ENCODE measurements at regions not wholly inside any gene's neighbourhood (a gene's known extent, or its start where the extent isn't known, plus 50 kb on each side); places are given as distances from the start of the nearest gene placed in this dataset.

- H3K27ac ChIP-seq, result peak overlapping the region in 1 of 2 donors; percentile 13
- no peak for ATAC-seq
- DNase-seq, result no peak
- intact Hi-C loops (cut with DNase I), result no loop called here
- H3K4me3 ChIP-seq, result no peak overlapping the region
- no peaks in the 10 kb centered on the region for H3K27me3 ChIP-seq
- no peaks in the 10 kb centered on the region for H3K36me3 ChIP-seq
- TF ChIP-seq CTCF (IDR thresholded peaks at IDR 0.05), result no peak
- H3K9me3 ChIP-seq, result no peaks in the 10 kb centered on the region
- peaks cover 0 to 30% of the 10 kb centered on the region in 2 donors for H3K4me1 ChIP-seq
These were observed 54.8 kb upstream of the EDN1 start for GRCh38 chr6:12235341-12235740.

GRCh38 chr6:12238219-12238618 is 51.9 kb upstream of the EDN1 start:
- intact Hi-C loops (cut with DNase I), result no loop called here

More at GRCh38 chr6:12238219-12238618, 51.9 kb upstream of the EDN1 start:
- H3K4me1 ChIP-seq, result peaks cover 0 to 44% of the 10 kb centered on the region in 2 donors
- no peaks in the 10 kb centered on the region for H3K9me3 ChIP-seq
- no peak for TF ChIP-seq CTCF (IDR thresholded peaks at IDR 0.05)
- ATAC-seq (no peak), DNase-seq (no peak)
- H3K27me3 ChIP-seq, result no peaks in the 10 kb centered on the region
- H3K4me3 ChIP-seq, result no peak overlapping the region
- no peaks in the 10 kb centered on the region for H3K36me3 ChIP-seq
- no peak overlapping the region for H3K27ac ChIP-seq
